ENCODE measurements at regions not wholly inside any gene's neighbourhood (a gene's known extent, or its start where the extent isn't known, plus 50 kb on each side); places are given as distances from the start of the nearest gene placed in this dataset.
"Not testable (repeated sequence)": the region's sequence is repeated elsewhere in the genome, so short reads cannot be mapped to it uniquely, and the experiment has no call there.

DNA sequence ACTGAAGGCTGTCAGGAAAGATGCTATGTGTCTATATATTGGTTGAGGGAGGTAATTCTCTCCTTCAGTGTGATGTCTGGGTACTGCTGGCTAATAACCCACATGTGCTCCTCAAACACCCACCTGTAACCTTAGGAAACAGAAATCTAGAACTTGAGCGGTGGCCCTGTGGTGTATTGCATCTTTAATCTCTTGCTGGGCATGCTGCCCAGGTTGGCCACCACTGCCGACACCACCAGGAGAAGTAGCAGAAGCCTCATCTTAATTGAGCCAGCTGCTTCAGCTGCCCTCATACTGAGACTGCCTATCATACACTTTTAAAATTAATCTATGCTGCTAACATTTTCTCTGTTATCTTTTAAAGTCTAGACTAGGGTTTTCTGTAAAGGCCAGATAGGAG lies 103.5 kb upstream of the C5orf63 start:
- DNase-seq (ENCODE audit: low read depth, low spot score) = no peak

DNA sequence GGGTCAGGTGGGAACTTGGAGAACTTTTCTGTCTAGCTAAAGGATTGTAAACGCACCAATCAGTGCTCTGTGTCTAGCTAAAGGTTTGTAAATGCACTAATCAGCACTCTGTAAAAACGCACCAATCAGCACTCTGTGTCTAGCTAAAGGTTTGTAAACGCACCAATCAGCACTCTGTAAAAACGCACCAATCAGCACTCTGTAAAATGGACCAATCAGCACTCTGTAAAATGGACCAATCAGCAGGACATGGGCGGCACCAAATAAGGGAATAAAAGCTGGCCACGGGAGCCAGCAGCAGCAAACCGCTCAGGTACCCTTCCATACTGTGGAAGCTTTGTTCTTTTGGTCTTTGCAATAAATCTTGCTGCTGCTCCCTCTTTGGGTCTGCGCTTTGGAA lies 108.0 kb upstream of the MEGF10 start:
- not testable (repeated sequence) for H3K9me3 ChIP-seq (ENCODE audit: insufficient read depth, low read length); H3K27me3 ChIP-seq (ENCODE audit: insufficient read depth, insufficient read length); DNase-seq (ENCODE audit: low read depth, low spot score); H3K4me1 ChIP-seq (ENCODE audit: insufficient read depth, insufficient read length); H3K4me3 ChIP-seq (ENCODE audit: insufficient read length, low read depth); H3K9ac ChIP-seq (ENCODE audit: insufficient read length, low read depth); H3K36me3 ChIP-seq (ENCODE audit: insufficient read depth, insufficient read length, low read length)

More for the DNA sequence above, 103.5 kb upstream of the C5orf63 start:
- no peak for TF ChIP-seq SUZ12 (IDR thresholded peaks at IDR 0.05; ENCODE audit: extremely low read depth, insufficient read depth, insufficient read length)
- no peak for TF ChIP-seq ZNF274 (IDR thresholded peaks at IDR 0.05; ENCODE audit: low read depth, low read length)
- no peak for TF ChIP-seq YY1 (IDR thresholded peaks at IDR 0.05; ENCODE audit: insufficient read depth, insufficient read length)
- Histone ChIP-seq H3K9ac (ENCODE audit: insufficient read length, low read depth) (no peak overlapping the region), H3K27me3 (ENCODE audit: insufficient read depth, insufficient read length) (no peaks in the 10 kb centered on the region), H3K9me3 (ENCODE audit: insufficient read depth, low read length) (0 out of 2 replicates have a peak, but pooled peaks cover 4% of the 10 kb centered on the region), H3K4me1 (ENCODE audit: insufficient read depth, insufficient read length) (no peaks in the 10 kb centered on the region), H3K36me3 (ENCODE audit: insufficient read depth, insufficient read length, low read length) (no peaks in the 10 kb centered on the region), H3K4me3 (ENCODE audit: insufficient read length, low read depth) (no peak overlapping the region)

DNA sequence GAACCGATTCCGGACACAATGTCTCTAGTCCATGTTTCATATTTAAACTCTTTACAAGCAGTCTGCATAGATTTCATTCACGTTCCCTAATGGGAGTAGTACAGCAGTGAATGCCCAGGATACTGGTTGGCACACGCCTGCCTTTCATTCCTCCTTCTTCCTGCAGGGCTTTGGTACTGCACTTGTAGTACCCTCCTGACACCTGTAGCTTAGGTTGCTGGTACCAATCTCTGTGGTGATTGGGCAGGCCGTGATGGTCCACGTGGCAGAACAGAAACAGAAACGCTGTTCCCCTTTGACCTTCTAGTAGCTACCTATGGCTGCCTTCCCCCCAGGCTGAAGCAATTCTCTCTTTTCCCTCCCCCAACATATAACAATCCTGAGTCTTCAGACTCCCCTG lies 107.3 kb upstream of the MEGF10 start:
- H3K4me1 ChIP-seq (ENCODE audit: insufficient read depth, insufficient read length) = no peaks in the 10 kb centered on the region

DNA sequence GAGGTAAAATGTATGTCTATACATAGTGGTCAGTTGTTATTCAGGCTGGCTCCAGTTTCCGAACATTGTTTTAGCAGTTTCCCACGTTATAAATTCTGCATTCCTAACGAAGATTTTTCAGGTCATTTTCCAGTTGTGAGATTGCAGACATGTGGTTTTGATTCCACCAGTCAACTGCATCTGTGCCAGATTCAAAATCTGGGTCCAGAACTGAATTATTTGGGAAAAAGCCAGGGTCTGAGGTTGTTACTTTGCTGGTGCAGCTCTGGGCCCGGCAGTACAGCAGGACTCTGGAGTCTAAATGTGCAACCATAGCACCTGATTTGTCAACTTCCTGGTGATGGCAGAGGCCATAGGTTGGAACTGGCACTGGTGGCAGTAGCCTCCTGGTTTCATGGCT lies 105.7 kb upstream of the MEGF10 start:
- no peak for DNase-seq (ENCODE audit: low read depth, low spot score)

More for the DNA sequence above, 107.3 kb upstream of the MEGF10 start:
- TF ChIP-seq SUZ12 (IDR thresholded peaks at IDR 0.05; ENCODE audit: extremely low read depth, insufficient read depth, insufficient read length) = no peak
- TF ChIP-seq YY1 (IDR thresholded peaks at IDR 0.05; ENCODE audit: insufficient read depth, insufficient read length) = no peak
- no peak for TF ChIP-seq ZNF274 (IDR thresholded peaks at IDR 0.05; ENCODE audit: low read depth, low read length)
- H3K9me3 ChIP-seq (ENCODE audit: insufficient read depth, low read length) = no peaks in the 10 kb centered on the region
- H3K9ac ChIP-seq (ENCODE audit: insufficient read length, low read depth) = no peak overlapping the region
- no peaks in the 10 kb centered on the region for H3K36me3 ChIP-seq (ENCODE audit: insufficient read depth, insufficient read length, low read length)
- H3K4me3 ChIP-seq (ENCODE audit: insufficient read length, low read depth) = no peak overlapping the region
- DNase-seq (ENCODE audit: low read depth, low spot score) = no peak
- H3K27me3 ChIP-seq (ENCODE audit: insufficient read depth, insufficient read length) = no peaks in the 10 kb centered on the region

DNA sequence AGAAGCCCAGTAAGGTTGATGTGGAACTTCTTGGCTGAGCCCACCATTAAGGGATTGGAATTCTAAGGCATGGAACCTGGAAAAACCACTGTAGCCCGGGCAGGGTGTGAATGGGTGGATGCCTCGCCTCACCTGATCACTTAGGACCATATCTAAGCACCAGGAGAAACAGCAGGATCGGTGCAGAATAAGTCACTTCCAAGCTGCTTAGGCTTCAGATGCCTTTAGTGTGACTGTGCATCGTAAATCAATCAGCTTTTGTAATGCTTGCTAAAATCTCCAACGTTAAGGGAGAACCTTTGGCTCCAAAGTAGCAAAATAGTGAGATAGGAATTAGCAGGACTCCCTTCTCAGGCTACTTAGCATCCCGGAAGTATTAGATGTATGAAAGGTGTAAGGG lies 103.9 kb upstream of the MEGF10 start:
- Histone ChIP-seq H3K4me1 (ENCODE audit: insufficient read depth, insufficient read length) (no peaks in the 10 kb centered on the region), H3K36me3 (ENCODE audit: insufficient read depth, insufficient read length, low read length) (no peaks in the 10 kb centered on the region), H3K27me3 (ENCODE audit: insufficient read depth, insufficient read length) (no peaks in the 10 kb centered on the region), H3K9ac (ENCODE audit: insufficient read length, low read depth) (no peak overlapping the region), H3K4me3 (ENCODE audit: insufficient read length, low read depth) (no peak overlapping the region), H3K9me3 (ENCODE audit: insufficient read depth, low read length) (no peaks in the 10 kb centered on the region)
- no peak for DNase-seq (ENCODE audit: low read depth, low spot score)
- TF ChIP-seq YY1 (IDR thresholded peaks at IDR 0.05; ENCODE audit: insufficient read depth, insufficient read length) (no peak), SUZ12 (IDR thresholded peaks at IDR 0.05; ENCODE audit: extremely low read depth, insufficient read depth, insufficient read length) (no peak), ZNF274 (IDR thresholded peaks at IDR 0.05; ENCODE audit: low read depth, low read length) (no peak)

More for the DNA sequence above, 105.7 kb upstream of the MEGF10 start:
- Histone ChIP-seq H3K9me3 (ENCODE audit: insufficient read depth, low read length) (no peaks in the 10 kb centered on the region), H3K27me3 (ENCODE audit: insufficient read depth, insufficient read length) (no peaks in the 10 kb centered on the region), H3K36me3 (ENCODE audit: insufficient read depth, insufficient read length, low read length) (no peaks in the 10 kb centered on the region), H3K4me1 (ENCODE audit: insufficient read depth, insufficient read length) (no peaks in the 10 kb centered on the region), H3K4me3 (ENCODE audit: insufficient read length, low read depth) (no peak overlapping the region), H3K9ac (ENCODE audit: insufficient read length, low read depth) (no peak overlapping the region)
- TF ChIP-seq SUZ12 (IDR thresholded peaks at IDR 0.05; ENCODE audit: extremely low read depth, insufficient read depth, insufficient read length) = no peak
- no peak for TF ChIP-seq ZNF274 (IDR thresholded peaks at IDR 0.05; ENCODE audit: low read depth, low read length)
- no peak for TF ChIP-seq YY1 (IDR thresholded peaks at IDR 0.05; ENCODE audit: insufficient read depth, insufficient read length)

DNA sequence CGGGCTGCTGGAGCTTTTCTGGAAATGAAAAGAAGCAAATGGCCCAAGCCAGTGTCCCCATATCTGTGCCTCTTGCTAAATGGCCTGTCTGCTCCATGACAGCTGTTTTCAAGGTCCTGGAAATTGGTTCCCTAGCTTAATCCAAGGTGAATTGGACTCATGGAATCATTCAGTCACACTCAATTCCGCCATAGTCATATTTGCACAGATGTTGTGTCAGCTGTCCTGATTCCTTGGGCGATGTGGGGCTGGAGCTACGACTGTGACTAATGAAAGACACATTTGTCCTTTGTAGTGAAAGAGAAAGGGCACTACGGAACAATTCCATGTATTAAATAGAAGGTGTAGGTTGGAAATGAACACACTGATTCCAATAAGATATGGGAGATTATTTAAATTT lies 102.9 kb upstream of the MEGF10 start:
- H3K36me3 ChIP-seq (ENCODE audit: insufficient read depth, insufficient read length, low read length) = no peaks in the 10 kb centered on the region
- H3K9me3 ChIP-seq (ENCODE audit: insufficient read depth, low read length) = no peaks in the 10 kb centered on the region
- H3K9ac ChIP-seq (ENCODE audit: insufficient read length, low read depth) = no peak overlapping the region
- H3K4me3 ChIP-seq (ENCODE audit: insufficient read length, low read depth) = no peak overlapping the region
- TF ChIP-seq SUZ12 (IDR thresholded peaks at IDR 0.05; ENCODE audit: extremely low read depth, insufficient read depth, insufficient read length) (no peak), ZNF274 (IDR thresholded peaks at IDR 0.05; ENCODE audit: low read depth, low read length) (no peak), YY1 (IDR thresholded peaks at IDR 0.05; ENCODE audit: insufficient read depth, insufficient read length) (no peak)
- H3K4me1 ChIP-seq (ENCODE audit: insufficient read depth, insufficient read length) = no peaks in the 10 kb centered on the region
- no peak for DNase-seq (ENCODE audit: low read depth, low spot score)
- H3K27me3 ChIP-seq (ENCODE audit: insufficient read depth, insufficient read length) = no peaks in the 10 kb centered on the region

DNA sequence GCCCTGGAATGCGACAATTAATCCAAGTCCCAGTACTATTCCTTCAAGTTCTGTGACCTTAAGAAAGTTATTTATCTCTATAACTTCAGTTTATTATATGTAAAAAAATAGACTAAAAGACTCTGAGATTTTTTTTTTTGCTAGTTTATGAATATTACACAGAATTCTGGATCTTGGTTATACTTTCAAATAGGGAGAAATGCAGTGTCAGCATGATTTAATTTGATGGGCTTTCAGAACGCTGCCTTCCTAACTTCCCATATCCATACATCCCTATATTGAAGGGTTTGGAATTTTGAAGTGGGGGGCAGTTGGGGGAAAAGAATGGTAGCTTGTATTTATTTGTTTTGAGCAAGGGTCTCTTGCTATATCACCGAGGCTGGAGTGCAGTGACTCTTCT lies 98.4 kb upstream of the MEGF10 start:
- DNase-seq (ENCODE audit: low read depth, low spot score) = no peak
- Histone ChIP-seq H3K4me3 (ENCODE audit: insufficient read length, low read depth) (no peak overlapping the region), H3K9me3 (ENCODE audit: insufficient read depth, low read length) (no peaks in the 10 kb centered on the region), H3K9ac (ENCODE audit: insufficient read length, low read depth) (no peak overlapping the region), H3K36me3 (ENCODE audit: insufficient read depth, insufficient read length, low read length) (no peaks in the 10 kb centered on the region), H3K27me3 (ENCODE audit: insufficient read depth, insufficient read length) (no peaks in the 10 kb centered on the region), H3K4me1 (ENCODE audit: insufficient read depth, insufficient read length) (no peaks in the 10 kb centered on the region)
- TF ChIP-seq YY1 (IDR thresholded peaks at IDR 0.05; ENCODE audit: insufficient read depth, insufficient read length) (no peak), SUZ12 (IDR thresholded peaks at IDR 0.05; ENCODE audit: extremely low read depth, insufficient read depth, insufficient read length) (no peak), ZNF274 (IDR thresholded peaks at IDR 0.05; ENCODE audit: low read depth, low read length) (no peak)

DNA sequence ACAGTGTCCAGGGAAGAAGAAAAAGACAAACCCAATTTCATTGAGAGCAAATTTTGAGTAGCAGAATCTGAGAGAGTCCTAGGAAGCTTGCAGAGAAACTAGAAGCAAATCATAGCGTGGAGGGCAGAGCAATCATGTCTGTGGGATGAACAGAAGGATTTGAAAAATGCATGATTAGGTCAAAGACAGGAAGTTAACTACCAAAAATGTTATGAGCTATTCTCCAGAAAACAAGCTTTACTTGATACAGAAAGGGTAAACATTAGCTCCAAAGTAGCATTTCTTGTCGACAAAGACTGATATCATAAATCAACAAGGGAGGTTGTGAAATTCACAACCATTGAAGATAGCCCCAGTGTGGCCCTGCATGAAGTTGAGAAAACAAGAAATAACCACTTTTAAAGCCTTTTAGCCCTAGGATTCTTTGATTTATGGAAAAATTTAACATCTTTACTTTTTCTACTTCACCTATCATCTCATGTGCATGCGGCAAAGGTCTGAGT lies 97.7 kb upstream of the MEGF10 start:
- H3K4me3 ChIP-seq (ENCODE audit: insufficient read length, low read depth) = no peak overlapping the region
- no peaks in the 10 kb centered on the region for H3K27me3 ChIP-seq (ENCODE audit: insufficient read depth, insufficient read length)
- H3K9ac ChIP-seq (ENCODE audit: insufficient read length, low read depth) = no peak overlapping the region
- TF ChIP-seq SUZ12 (IDR thresholded peaks at IDR 0.05; ENCODE audit: extremely low read depth, insufficient read depth, insufficient read length) (no peak), ZNF274 (IDR thresholded peaks at IDR 0.05; ENCODE audit: low read depth, low read length) (no peak)
- H3K4me1 ChIP-seq (ENCODE audit: insufficient read depth, insufficient read length) = no peaks in the 10 kb centered on the region
- no peaks in the 10 kb centered on the region for H3K36me3 ChIP-seq (ENCODE audit: insufficient read depth, insufficient read length, low read length)
- DNase-seq (ENCODE audit: low read depth, low spot score) = no peak
- H3K9me3 ChIP-seq (ENCODE audit: insufficient read depth, low read length) = no peaks in the 10 kb centered on the region

Data from NT2/D1 (cell line).